ENCODE measurements at regions not wholly inside any gene's neighbourhood (a gene's known extent, or its start where the extent isn't known, plus 50 kb on each side); places are given as distances from the start of the nearest gene placed in this dataset.
A peak's percentile ranks its signal among the peaks of the same experiment; 100 is the strongest.

DNA sequence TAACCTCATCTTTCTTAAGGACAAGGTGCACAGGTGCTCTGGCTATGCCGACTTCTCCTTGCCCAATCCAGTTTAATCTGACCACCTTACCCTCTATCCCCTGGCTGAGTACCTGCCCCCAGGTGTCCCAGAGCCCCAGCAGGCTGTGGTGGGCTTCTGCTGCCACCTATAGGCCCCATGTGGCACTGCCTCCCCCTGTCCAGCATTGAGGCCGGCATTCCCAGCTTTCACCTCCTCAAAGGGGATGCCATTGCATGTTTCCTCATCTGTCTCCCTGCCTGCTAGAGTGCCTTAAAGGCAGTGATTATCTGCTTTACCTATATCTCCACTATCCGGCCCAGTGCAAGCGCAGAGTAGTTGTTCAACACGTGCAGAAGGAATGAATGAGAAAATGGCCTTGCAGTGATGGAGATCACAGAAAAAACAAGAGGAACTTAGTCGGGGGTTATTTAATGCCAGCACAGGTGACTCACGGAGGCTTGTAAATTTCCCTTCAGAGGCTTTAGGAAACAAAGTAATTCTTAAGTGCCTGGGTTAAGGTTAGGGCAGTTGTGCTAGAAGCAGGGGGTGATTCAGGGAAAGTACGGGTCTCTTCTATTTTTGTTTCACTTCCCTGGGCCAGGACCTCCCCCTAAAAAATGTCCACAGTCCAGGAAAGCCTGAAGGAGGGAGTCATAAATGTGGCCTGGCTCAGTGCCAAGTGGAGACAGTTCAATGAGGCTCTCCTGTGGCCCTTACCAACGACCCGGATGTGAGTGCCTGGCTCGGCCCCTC, 131.8 kb upstream of the NGF start:
- DNase-seq (no peak), ATAC-seq (ENCODE audit: low read depth in 2 of 2) (no peak)
- no peak overlapping the region for H3K4me3 Mint-ChIP-seq

DNA sequence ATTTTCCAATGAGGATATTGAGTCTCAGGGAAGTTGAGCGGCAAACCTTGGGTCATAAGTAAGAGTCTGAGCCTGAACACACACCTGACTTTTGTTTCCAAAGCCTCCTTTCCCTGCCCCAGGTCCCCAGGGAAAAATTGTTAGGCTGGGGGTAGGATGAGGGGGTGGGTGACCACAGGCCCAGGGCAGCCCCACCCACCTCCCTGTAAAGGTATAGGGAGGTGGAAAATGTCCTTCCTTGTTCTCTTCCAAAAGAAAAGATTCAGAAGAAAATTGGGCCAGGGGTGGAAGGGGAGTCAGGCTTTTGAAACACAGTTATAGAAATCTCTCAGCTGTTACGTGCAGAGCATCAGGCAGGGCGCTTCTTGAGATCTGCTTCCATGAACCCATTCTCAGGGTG, 129.7 kb upstream of the NGF start:
- peaks cover 0 to 9% (median 0%) of the 10 kb centered on the region in 7 donors for H3K9me3 Mint-ChIP-seq

More for the DNA sequence above, 131.8 kb upstream of the NGF start:
- Mint-ChIP-seq H3K9me3 (peaks cover 0 to 9% (median 0%) of the 10 kb centered on the region in 7 donors), H3K27ac (peak overlapping the region in 1 of 6 donors; percentile 87), H3K27me3 (peaks cover 3 to 14% (median 5%) of the 10 kb centered on the region in 3 donors), H3K36me3 (no peaks in the 10 kb centered on the region), H3K4me1 (no peaks in the 10 kb centered on the region)

GRCh38 chr1:115467196-115467595, 129.1 kb upstream of the NGF start:
- ATAC-seq (ENCODE audit: low read depth in 2 of 2) (no peak), DNase-seq (no peak)
- H3K9me3 Mint-ChIP-seq, result peaks cover 0 to 8% (median 0%) of the 10 kb centered on the region in 7 donors
- H3K27me3 Mint-ChIP-seq, result peaks cover 0 to 5% (median 1%) of the 10 kb centered on the region in 3 donors
- H3K36me3 Mint-ChIP-seq, result no peaks in the 10 kb centered on the region
- no peak overlapping the region for H3K4me3 Mint-ChIP-seq
- H3K27ac Mint-ChIP-seq, result no peak overlapping the region
- no peaks in the 10 kb centered on the region for H3K4me1 Mint-ChIP-seq

More for the DNA sequence above, 129.7 kb upstream of the NGF start:
- peaks cover 0 to 5% (median 3%) of the 10 kb centered on the region in 3 donors for H3K27me3 Mint-ChIP-seq
- no peak overlapping the region for H3K27ac Mint-ChIP-seq
- no peak for DNase-seq
- no peak overlapping the region for H3K4me3 Mint-ChIP-seq
- no peak for ATAC-seq (ENCODE audit: low read depth in 2 of 2)
- H3K4me1 Mint-ChIP-seq, result no peaks in the 10 kb centered on the region
- H3K36me3 Mint-ChIP-seq, result no peaks in the 10 kb centered on the region

- Mint-ChIP-seq H3K4me1 (no peaks in the 10 kb centered on the region), H3K27me3 (no peaks in the 10 kb centered on the region), H3K36me3 (no peaks in the 10 kb centered on the region), H3K9me3 (peaks cover 0 to 3% (median 0%) of the 10 kb centered on the region in 7 donors), H3K27ac (no peak overlapping the region), H3K4me3 (no peak overlapping the region)
- ATAC-seq (ENCODE audit: low read depth in 2 of 2) (no peak), DNase-seq (no peak)
These were observed 128.4 kb upstream of the NGF start for GRCh38 chr1:115466433-115466832.

DNA sequence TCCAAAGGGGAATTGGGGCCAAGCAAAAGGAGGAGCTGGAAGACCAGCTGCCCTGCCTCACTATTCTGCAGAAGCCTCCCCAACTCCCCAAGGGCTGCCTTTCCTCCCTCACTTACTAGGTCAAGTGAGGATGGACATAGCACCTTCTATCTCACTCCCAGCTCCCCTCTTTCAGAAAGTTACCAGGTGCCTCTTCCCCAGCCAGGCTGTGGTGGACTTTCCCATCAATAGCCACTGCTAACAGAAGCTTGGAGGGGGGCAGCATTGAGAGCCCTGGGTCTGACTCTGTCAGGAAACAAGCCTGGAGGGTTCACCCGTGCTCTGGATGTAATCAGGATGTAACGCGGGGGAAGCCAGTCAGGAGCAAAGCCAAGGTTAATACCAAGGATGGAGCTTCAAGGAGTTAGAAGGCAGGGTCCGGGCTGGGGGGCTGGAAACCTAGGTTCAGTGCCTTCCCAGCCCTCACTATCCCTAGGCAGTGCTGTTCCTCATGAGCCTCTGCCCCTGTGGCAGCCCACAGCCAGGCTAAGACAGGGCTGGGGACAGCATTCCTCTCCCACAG, 127.8 kb upstream of the NGF start:
- Mint-ChIP-seq H3K4me3 (no peak overlapping the region), H3K27ac (no peak overlapping the region), H3K9me3 (peaks cover 0 to 3% (median 0%) of the 10 kb centered on the region in 7 donors), H3K36me3 (no peaks in the 10 kb centered on the region), H3K27me3 (no peaks in the 10 kb centered on the region), H3K4me1 (no peaks in the 10 kb centered on the region)
- DNase-seq (no peak), ATAC-seq (ENCODE audit: low read depth in 2 of 2) (no peak)

DNA sequence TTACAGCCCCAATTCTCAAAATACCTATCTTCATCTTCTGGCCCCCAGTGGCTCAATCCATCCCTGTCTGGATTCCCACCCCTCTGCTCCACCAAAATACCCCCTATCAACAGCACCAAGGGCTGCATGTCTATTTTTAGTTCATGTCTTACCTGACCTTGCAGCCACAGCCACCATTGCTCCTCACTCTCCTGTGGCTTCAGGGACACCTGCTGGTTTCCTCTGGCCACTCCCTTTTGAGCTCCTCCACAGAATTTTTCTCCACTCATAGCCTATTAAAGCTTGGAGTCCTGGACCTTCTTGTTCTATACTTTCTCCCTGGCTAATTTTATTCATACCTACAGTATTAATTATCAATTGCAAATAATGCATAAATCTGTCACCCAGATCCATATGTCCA, 125.3 kb upstream of the NGF start:
- DNase-seq (no peak), ATAC-seq (ENCODE audit: low read depth in 2 of 2) (no peak)
- no peak overlapping the region for H3K27ac Mint-ChIP-seq
- H3K36me3 Mint-ChIP-seq, result no peaks in the 10 kb centered on the region
- H3K9me3 Mint-ChIP-seq, result peaks cover 0 to 3% (median 0%) of the 10 kb centered on the region in 7 donors
- no peaks in the 10 kb centered on the region for H3K27me3 Mint-ChIP-seq
- H3K4me1 Mint-ChIP-seq, result no peaks in the 10 kb centered on the region
- H3K4me3 Mint-ChIP-seq, result no peak overlapping the region

- Mint-ChIP-seq H3K36me3 (no peaks in the 10 kb centered on the region), H3K4me1 (no peaks in the 10 kb centered on the region), H3K9me3 (peaks cover 0 to 3% (median 0%) of the 10 kb centered on the region in 7 donors), H3K4me3 (no peak overlapping the region), H3K27me3 (no peaks in the 10 kb centered on the region), H3K27ac (no peak overlapping the region)
- ATAC-seq (ENCODE audit: low read depth in 2 of 2) (no peak), DNase-seq (no peak)
These were observed 124.6 kb upstream of the NGF start for GRCh38 chr1:115462566-115463076.

- Mint-ChIP-seq H3K36me3 (no peaks in the 10 kb centered on the region), H3K9me3 (peaks cover 0 to 3% (median 0%) of the 10 kb centered on the region in 7 donors), H3K27me3 (no peaks in the 10 kb centered on the region), H3K4me1 (no peaks in the 10 kb centered on the region), H3K4me3 (no peak overlapping the region), H3K27ac (no peak overlapping the region)
- no peak for DNase-seq
- no peak for ATAC-seq (ENCODE audit: low read depth in 2 of 2)
These were observed 123.5 kb upstream of the NGF start for GRCh38 chr1:115461526-115461925.

- Mint-ChIP-seq H3K27me3 (no peaks in the 10 kb centered on the region), H3K9me3 (peaks cover 0 to 3% (median 0%) of the 10 kb centered on the region in 7 donors), H3K27ac (no peak overlapping the region), H3K4me1 (no peaks in the 10 kb centered on the region), H3K36me3 (no peaks in the 10 kb centered on the region), H3K4me3 (no peak overlapping the region)
- ATAC-seq (ENCODE audit: low read depth in 2 of 2) (no peak), DNase-seq (no peak)
These were observed 121.1 kb upstream of the NGF start for GRCh38 chr1:115459161-115459560.

GRCh38 chr1:115458426-115459114, 120.5 kb upstream of the NGF start:
- DNase-seq, result no peak
- Mint-ChIP-seq H3K9me3 (peaks cover 0 to 4% (median 0%) of the 10 kb centered on the region in 7 donors), H3K27ac (no peak overlapping the region), H3K27me3 (no peaks in the 10 kb centered on the region), H3K4me1 (no peaks in the 10 kb centered on the region), H3K36me3 (no peaks in the 10 kb centered on the region), H3K4me3 (no peak overlapping the region)
- no peak for ATAC-seq (ENCODE audit: low read depth in 2 of 2)

- Mint-ChIP-seq H3K9me3 (peaks cover 0 to 4% (median 0%) of the 10 kb centered on the region in 7 donors), H3K36me3 (no peaks in the 10 kb centered on the region), H3K27me3 (no peaks in the 10 kb centered on the region), H3K4me1 (no peaks in the 10 kb centered on the region), H3K4me3 (no peak overlapping the region), H3K27ac (peak overlapping the region in 2 of 6 donors; percentile 9 to 65)
- ATAC-seq (ENCODE audit: low read depth in 2 of 2), result no peak
- DNase-seq, result no peak
These were observed 119.2 kb upstream of the NGF start for GRCh38 chr1:115457289-115457688.

DNA sequence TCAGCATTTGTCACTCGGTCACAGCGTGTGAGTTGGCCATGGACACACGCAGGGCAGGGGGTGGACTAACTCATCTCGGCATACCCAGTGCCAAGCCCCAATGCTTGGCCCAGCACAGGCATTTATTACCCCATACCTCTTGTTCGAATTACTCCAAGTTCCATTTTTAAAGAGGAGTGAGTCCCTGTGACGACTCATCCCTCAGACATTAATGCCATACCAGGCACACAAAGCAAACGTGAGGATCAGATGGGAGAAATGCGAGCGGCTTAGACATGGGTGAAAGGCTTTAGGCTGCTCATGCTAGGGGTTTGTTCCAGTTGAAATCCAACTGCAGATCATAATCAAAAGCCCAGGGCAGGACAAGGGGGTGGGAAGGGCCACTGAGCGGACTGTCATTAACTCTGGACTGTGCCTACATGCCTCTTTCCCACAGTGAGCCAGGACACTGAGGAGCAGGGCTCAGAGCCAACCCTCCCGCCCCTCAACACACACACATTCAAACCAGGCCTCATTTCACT, 118.5 kb upstream of the NGF start:
- no peak overlapping the region for H3K4me3 Mint-ChIP-seq
- ATAC-seq (ENCODE audit: low read depth in 2 of 2) (no peak), DNase-seq (no peak)
- no peaks in the 10 kb centered on the region for H3K36me3 Mint-ChIP-seq
- peaks cover 0 to 4% (median 0%) of the 10 kb centered on the region in 7 donors for H3K9me3 Mint-ChIP-seq
- no peaks in the 10 kb centered on the region for H3K4me1 Mint-ChIP-seq
- H3K27me3 Mint-ChIP-seq, result no peaks in the 10 kb centered on the region
- H3K27ac Mint-ChIP-seq, result no peak overlapping the region

GRCh38 chr1:115454837-115455511, 116.9 kb upstream of the NGF start:
- Mint-ChIP-seq H3K36me3 (no peaks in the 10 kb centered on the region), H3K27ac (no peak overlapping the region), H3K27me3 (no peaks in the 10 kb centered on the region), H3K9me3 (peaks cover 0 to 6% (median 0%) of the 10 kb centered on the region in 7 donors), H3K4me1 (no peaks in the 10 kb centered on the region), H3K4me3 (no peak overlapping the region)
- ATAC-seq (ENCODE audit: low read depth in 2 of 2), result no peak
- DNase-seq, result no peak
